Ecto neural progenitor cell (in vitro differentiated cells): ENCODE measurements at regions not wholly inside any gene's neighbourhood (a gene's known extent, or its start where the extent isn't known, plus 50 kb on each side); places are given as distances from the start of the nearest gene placed in this dataset.

Experiments
- DNase-seq: peaks from one replicate; pipeline ENCODE4 v3.0.0-alpha.2; 2018; ENCODE audit warnings: low spot score

GRCh38 chr9:119639287-119639955, 270.2 kb upstream of the BRINP1 start:
- DNase-seq, result no peak

DNA sequence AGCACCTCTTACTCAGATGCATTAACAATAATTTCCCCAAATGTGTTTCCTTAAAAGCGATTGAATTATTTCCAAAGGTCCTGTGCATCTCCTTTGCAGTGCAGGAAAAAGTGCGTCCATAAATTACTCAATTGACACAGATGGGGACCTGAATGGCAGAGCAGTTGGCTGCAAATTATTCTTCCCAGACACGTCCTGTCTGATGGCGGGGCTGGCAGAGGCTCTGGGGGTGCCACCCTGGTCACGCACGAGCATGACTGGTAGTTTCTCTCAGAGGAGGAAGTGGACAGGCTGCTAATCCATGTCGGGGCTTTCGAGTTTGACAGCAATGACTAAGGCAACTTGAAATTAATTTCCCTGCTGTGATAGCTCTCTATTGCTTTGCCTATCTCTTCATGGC, 264.8 kb upstream of the BRINP1 start:
- DNase-seq, result no peak

DNA sequence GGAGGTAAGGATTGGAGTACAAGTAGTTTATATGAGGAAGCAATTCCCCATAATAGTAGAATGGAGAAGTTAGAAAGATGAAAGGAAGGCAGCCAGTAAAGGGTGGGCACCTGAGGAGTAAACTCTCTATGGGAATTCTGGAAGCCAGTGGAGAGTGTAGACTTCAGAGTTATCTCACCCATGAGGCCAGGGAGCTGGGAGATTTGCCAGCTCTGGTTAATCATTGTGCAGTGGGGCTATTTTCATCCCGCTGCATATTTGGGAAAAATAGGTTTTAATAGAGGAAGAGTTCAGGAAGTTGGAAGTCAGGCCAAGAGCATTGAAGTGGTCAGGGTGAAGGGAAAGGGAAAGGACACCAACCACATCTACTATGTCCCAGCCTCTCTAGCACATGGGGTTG, 242.3 kb upstream of the BRINP1 start:
- no peak for DNase-seq

- DNase-seq, result no peak
These were observed 240.2 kb upstream of the BRINP1 start for GRCh38 chr9:119609277-119609971.

DNA sequence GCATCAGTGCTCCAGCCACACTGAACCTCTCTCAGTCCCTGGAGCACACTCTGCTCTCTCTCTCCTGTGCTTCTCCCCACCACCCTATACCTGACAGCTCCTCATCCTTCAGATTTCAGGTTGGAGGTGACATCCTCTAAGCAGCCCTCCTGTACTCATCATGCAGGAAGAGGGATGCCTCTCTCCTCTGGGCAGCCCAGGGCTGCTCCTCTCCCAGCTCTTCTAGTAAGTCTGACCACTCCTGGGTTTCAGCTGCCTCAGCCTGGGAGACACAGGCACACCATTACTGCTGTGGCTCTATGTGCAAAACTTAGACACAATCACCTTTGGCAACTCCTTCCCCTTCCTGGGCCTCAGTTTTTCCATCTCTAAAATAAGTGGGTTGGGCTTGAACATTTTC, 232.4 kb upstream of the BRINP1 start:
- no peak for DNase-seq

GRCh38 chr9:119597499-119597898, 228.3 kb upstream of the BRINP1 start:
- no peak for DNase-seq

- DNase-seq, result no peak
These were observed 227.5 kb upstream of the BRINP1 start for GRCh38 chr9:119596703-119597102.

DNA sequence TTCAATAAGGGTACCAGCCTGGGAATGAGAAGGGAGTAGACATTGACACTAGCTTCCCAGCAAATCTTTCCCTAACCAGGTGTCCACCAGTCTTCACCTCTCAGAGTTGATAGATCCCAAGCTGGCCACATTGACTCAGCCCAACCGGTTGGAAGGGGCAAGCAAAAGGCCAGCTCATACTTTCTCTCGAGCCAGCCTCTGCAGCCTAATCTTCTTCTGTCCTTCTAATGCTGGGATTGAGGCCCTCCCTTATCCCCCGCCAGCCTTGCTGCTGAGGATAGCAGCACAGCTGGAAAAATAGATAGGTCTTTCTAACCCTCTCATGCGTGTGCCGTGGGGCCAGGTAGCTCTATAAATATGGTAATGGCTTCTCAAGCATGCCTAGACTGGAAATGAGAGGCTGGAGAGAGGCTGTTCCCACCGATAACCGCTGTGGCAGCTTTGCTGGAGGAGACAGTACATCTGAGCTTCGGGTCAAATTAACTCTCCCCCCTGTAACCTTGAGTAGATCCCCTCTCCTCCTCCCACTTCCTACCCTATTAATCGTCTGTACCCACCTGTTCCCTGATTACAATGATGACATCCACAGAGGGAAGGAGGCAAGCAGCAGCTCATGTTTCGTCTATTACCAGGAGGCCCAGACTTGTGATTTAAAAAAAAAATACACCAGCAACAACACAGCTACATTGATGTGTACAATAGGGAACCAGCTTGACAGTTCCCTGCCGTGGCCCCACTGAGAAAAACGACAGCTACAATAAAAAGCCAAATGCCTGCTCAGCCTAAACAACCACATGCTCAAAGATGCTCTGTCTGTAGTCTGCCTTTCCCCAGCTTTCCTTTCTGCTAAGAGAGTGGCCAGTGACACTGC, 219.9 kb upstream of the BRINP1 start:
- no peak for DNase-seq

- no peak for DNase-seq
These were observed 208.6 kb upstream of the BRINP1 start for GRCh38 chr9:119577881-119578280.

- DNase-seq, result no peak
These were observed 190.8 kb upstream of the BRINP1 start for GRCh38 chr9:119559986-119560385.

DNA sequence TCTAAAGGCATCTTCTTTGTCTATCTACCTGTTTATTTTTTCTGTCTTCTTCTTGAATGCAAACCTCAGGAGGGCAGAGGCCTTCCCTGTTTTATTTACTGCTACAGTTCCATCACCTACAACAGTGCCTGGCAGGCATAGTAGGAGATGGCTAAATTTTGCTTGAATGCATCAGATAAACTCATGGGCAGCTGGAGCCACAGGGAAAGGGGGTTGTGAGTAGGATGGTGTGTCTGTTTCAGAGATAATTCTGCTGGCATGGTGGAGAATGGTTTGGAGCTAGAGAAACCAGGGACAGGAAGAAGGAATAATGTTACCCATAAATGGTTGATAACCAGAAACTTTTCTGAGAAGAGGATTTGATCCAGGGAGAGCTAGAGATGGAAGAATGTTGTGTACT, 189.8 kb upstream of the BRINP1 start:
- DNase-seq, result no peak

DNA sequence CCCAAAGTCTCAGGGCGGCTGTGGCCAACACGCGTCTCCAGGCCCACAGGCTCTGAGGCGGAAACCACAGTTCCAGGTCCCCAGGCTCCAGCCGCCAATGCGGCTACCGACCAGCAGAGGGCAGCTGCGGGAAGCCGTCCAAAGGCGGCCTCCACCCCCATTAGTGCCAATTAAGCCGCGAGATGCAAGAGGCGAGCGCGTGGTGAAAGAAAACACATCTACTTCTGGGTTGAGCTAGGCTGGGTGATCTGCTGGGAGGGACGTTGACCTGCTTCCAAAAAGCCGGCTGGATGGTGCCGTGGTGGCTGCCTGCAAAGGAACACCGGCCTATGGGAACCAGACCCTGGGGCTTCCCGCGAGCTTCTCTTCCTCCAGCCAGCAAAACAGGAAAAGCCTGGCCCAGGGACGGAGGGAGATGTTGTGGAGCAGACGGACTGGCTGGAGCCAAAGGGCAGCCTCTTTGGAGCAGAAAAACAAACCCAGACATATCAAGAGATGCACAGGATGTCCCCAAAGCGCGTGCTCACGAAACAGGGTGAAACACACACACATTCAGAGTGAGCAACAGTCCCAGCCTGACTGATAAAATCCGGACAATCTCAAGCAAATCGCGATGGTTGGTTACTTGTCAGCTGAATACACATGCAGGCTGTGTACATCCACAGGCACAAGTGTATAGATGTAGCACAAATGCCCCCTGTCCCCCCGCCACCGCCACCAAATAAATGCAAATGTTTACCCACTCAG, 187.1 kb upstream of the BRINP1 start:
- peak; percentile 89 for DNase-seq

- no peak for DNase-seq
These were observed 175.3 kb upstream of the BRINP1 start for GRCh38 chr9:119544492-119544891.

- no peak for DNase-seq
These were observed 167.9 kb upstream of the BRINP1 start for GRCh38 chr9:119537138-119537537.

GRCh38 chr9:119533504-119533903, 164.3 kb upstream of the BRINP1 start:
- DNase-seq, result no peak

DNA sequence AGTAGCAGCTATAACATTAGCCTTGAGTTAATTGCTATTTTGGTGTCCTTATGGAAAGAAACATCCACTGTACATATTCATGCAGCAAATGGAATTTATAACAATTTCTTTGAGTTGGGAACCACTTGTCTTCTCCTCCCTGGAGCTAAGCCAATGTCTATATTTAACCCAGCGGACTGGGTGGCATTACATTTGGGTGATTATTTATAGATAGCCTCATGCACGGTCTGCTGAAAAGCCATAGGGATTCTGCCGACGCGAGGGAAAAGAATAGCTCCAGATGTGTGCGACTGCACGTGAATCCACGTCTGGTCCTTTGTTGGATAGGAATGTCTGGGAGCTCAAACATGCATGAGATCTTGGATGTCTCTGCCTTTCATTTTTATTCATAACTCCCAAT, 157.5 kb upstream of the BRINP1 start:
- no peak for DNase-seq

DNA sequence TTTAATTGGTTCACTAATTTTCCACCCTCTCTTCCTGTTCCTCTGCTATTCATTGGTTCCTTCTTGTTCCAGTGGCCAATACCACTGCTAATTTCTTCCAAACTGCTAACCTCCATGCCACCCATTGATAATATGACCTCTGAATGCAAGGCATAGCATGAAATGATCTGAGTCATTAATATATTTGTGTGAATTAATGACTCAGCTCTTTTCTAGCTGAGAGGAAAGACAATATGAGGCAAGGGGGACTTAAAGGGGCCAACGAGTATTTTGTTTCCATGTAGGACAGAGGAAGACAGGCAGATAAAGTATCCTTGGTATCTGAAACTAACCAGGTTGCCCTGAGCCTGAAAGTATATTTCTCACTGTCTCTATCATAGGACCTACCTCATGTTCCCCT, 154.3 kb upstream of the BRINP1 start:
- DNase-seq, result no peak

- DNase-seq, result no peak
These were observed 153.1 kb upstream of the BRINP1 start for GRCh38 chr9:119522381-119522780.

GRCh38 chr9:119509291-119509905, 140.2 kb upstream of the BRINP1 start:
- DNase-seq, result no peak

DNA sequence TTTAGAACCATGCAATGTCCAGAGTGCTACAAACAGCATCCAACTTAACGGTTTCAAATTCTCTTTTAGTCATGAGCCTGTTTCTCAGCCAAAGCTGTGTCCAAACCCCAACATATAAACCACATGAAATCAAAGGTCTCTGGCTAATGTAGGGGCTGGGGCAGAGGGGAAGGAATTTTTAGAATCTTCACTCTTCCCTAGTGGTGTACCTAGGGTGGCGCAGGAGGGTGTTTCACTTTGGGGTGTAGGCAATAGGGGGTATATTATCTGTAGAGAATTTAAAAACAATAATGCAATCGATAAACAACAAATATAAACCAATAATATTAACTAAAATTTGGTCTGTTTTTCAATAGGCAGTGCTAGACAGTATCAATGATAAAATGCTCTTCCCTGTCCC, 132.1 kb upstream of the BRINP1 start:
- DNase-seq, result no peak

DNA sequence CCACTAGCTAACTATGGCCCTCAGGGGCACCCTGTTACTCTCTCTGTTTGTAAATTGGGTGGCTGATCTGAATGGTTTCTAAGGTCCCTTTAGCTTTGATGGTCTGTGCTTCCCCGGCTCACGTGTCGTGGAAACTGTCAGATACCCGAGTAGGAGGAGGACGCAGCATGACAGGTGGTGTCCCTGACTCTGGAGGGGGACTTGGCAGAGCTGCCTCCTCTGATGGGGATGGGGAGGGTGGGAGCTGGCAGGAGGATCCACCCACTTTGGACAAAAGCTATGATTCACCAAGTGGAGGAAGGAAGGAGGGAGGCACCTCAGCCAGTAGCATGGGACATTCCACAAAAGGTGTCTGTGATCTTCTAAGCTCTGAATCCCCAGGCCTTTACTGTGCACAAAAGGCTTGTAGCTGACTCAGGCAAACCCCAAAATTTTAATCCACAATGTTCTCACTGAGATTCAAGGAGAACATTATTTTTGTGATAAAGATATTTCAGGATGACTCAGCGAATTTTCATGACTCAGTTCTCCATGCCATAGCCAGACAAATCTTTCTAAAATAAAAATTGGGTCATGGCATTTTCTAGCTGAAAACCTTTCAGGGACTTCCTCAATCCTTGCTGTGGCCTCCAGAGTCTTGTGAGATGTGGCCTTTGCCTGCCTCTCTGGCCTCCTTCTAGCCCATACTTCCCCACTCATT, 131.0 kb upstream of the BRINP1 start:
- no peak for DNase-seq
